Mesothelial cell of epicardium (in vitro differentiated cells): ENCODE measurements at regions not wholly inside any gene's neighbourhood (a gene's known extent, or its start where the extent isn't known, plus 50 kb on each side); places are given as distances from the start of the nearest gene placed in this dataset.
"Not testable (repeated sequence)": the region's sequence is repeated elsewhere in the genome, so short reads cannot be mapped to it uniquely, and the experiment has no call there.

Experiments
- DNase-seq, 2 experiments: peaks; one replicate each; pipeline ENCODE4 v3.0.0; 2021; ENCODE audit warnings: low spot score in 2 of 2; ENCODE audit not compliant: unreplicated experiment in 2 of 2
- H3K27ac Mint-ChIP-seq: 2 replicates; pipeline ENCODE4 v1.8.0; 2021; ENCODE audit warnings: mixed read lengths
- H3K27me3 Mint-ChIP-seq: 2 replicates; pipeline ENCODE4 v1.8.0; 2021; ENCODE audit warnings: low read depth, mixed read lengths
- H3K36me3 Mint-ChIP-seq: 2 replicates; pipeline ENCODE4 v1.8.0; 2021; ENCODE audit warnings: mixed read lengths
- H3K4me1 Mint-ChIP-seq: 2 replicates; pipeline ENCODE4 v1.8.0; 2021; ENCODE audit warnings: mixed read lengths
- H3K4me3 Mint-ChIP-seq: 2 replicates; pipeline ENCODE4 v1.8.0; 2021; ENCODE audit warnings: mild to moderate bottlenecking, moderate library complexity, mixed read lengths
- H3K9me3 Mint-ChIP-seq: 2 replicates; pipeline ENCODE4 v1.8.0; 2021; ENCODE audit warnings: mixed read lengths
- CTCF ChIP-seq: fragments of 200-600 bp; sonication (generic); IDR thresholded peaks from one replicate; pipeline ENCODE4 v1.5.0; 2021; ENCODE audit warnings: antibody characterized with exemption; ENCODE audit not compliant: unreplicated experiment

DNA sequence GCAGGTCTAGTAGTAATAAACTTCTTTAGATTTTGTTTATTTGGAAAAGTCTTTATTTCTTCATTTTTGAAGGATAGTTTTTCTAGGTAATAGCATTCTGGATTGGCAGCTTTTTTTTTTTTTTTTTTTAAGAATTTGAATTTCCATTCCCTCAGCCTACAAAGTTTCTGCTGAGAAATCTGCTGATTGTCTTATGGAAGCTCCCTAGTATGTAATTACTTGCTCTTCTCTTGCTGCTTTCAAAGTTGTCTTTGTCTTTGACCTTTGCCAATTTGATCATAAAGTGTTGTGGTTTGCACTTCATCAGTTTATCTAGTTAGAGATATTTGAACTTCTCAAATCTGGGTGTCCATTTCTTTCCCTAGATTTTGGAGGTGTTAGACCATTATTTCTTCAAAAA, 82.2 kb upstream of the GMDS start:
- Mint-ChIP-seq H3K4me3 (no peak overlapping the region), H3K27ac (no peak overlapping the region), H3K27me3 (no peaks in the 10 kb centered on the region), H3K36me3 (peaks cover 52% of the 10 kb centered on the region), H3K4me1 (no peaks in the 10 kb centered on the region), H3K9me3 (peaks cover 67% of the 10 kb centered on the region)
- DNase-seq: no peak
- TF ChIP-seq CTCF: no peak

- no peak for TF ChIP-seq CTCF
- no peak overlapping the region for H3K4me3 Mint-ChIP-seq
- no peak for DNase-seq
- H3K9me3 Mint-ChIP-seq: peaks cover 79% of the 10 kb centered on the region
- no peaks in the 10 kb centered on the region for H3K27me3 Mint-ChIP-seq
- H3K36me3 Mint-ChIP-seq: peaks cover 61% of the 10 kb centered on the region
- no peak overlapping the region for H3K27ac Mint-ChIP-seq
- H3K4me1 Mint-ChIP-seq: no peaks in the 10 kb centered on the region
Observed at GRCh38 chr6:2324166-2324953, 79.0 kb upstream of the GMDS start.

DNA sequence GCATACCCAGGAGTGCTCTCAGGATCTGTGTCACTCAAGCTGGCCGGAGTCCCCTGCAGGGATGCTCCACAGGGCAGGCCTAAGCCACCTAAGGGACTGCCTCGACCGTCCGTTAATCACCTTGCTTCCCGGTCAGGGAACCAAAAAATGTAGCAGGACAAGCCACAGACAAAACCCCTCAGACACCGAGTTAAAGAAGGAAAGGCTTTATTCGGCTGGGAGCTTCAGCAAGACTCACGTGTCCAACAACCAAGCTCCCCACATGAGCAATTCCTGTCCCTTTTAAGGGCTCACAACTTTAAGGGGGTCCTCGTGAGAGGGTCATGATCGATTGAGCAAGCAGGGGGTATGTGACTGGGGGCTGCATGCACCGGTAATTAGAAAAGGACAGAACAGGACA, 72.1 kb upstream of the GMDS start:
- H3K4me1 Mint-ChIP-seq, DNase-seq, H3K27me3 Mint-ChIP-seq, H3K27ac Mint-ChIP-seq, H3K4me3 Mint-ChIP-seq: not testable (repeated sequence)
- Mint-ChIP-seq H3K9me3 (peaks cover 57% of the 10 kb centered on the region), H3K36me3 (peaks cover 31% of the 10 kb centered on the region)

DNA sequence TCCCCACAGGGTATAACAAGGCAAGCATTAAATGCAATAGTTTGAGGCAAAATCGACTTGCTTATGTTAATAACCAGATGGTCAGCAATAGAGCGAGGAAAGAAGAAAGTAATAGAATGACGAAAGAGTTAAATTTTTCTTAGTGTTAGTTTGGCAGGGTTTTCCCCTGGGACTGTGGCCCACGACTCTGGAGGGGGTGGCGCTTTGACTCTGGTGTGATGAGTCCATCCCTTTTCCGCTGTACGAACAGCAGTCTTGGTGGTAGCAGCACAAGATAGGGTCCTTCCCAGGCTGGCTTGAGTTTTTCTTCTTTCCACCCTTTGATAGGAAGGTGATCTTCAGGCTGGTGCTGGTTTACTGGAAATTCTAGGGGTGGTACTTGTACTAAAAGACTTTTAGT, 69.2 kb upstream of the GMDS start:
- Mint-ChIP-seq H3K4me1 (no peaks in the 10 kb centered on the region), H3K27me3 (no peaks in the 10 kb centered on the region), H3K27ac (no peak overlapping the region), H3K9me3 (peaks cover 34% of the 10 kb centered on the region), H3K36me3 (peaks cover 16% of the 10 kb centered on the region), H3K4me3 (no peak overlapping the region)
- DNase-seq: no peak
- TF ChIP-seq CTCF: no peak

GRCh38 chr6:2310042-2310441, 64.6 kb upstream of the GMDS start:
- no peak overlapping the region for H3K27ac Mint-ChIP-seq
- H3K9me3 Mint-ChIP-seq: peaks cover 15% of the 10 kb centered on the region
- H3K27me3 Mint-ChIP-seq: no peaks in the 10 kb centered on the region
- no peak for TF ChIP-seq CTCF
- DNase-seq: no peak
- H3K4me1 Mint-ChIP-seq: no peaks in the 10 kb centered on the region
- H3K4me3 Mint-ChIP-seq: no peak overlapping the region
- H3K36me3 Mint-ChIP-seq: peaks cover 2% of the 10 kb centered on the region

GRCh38 chr6:2309122-2309521, 63.7 kb upstream of the GMDS start:
- Mint-ChIP-seq H3K36me3 (peaks cover 5% of the 10 kb centered on the region), H3K27ac (no peak overlapping the region), H3K9me3 (peaks cover 18% of the 10 kb centered on the region), H3K4me1 (no peaks in the 10 kb centered on the region), H3K4me3 (no peak overlapping the region), H3K27me3 (no peaks in the 10 kb centered on the region)
- TF ChIP-seq CTCF: no peak
- DNase-seq: no peak
